Nucleus accumbens (tissue), 56 donors: ENCODE measurements at regions not wholly inside any gene's neighbourhood (a gene's known extent, or its start where the extent isn't known, plus 50 kb on each side); places are given as distances from the start of the nearest gene placed in this dataset.

Experiments used
- DNase-seq, 56 donors: peaks; one replicate each; lab custom pipeline; 2025; lab: John Stamatoyannopoulos, UW

DNA sequence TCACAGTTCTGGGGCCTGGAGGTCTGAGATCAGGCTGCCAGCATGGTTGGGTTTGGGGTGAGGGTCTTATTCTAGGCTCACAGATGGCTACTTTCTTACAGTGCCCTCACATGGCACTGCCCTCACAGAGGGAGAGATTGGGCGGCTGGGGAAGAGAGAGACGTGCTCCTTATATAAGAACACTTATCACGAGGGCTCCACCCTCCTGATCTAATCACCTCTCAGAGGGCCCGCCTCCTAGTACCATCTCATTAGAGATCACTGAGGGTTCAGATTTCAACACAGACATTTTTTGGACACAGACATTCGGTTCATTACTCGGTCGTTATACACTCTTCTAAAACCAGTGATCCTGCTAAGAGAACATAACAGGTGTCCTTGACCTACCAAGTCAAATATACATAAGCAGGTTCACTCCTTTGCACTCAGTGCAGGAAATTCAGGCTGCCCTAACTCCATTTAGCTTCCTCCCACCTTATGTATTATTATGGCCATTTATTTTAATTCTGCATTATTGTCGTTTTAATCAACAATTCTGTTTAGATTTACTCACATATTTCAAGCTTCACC lies 121.7 kb downstream of the ICE1 start:
- no peak for DNase-seq

DNA sequence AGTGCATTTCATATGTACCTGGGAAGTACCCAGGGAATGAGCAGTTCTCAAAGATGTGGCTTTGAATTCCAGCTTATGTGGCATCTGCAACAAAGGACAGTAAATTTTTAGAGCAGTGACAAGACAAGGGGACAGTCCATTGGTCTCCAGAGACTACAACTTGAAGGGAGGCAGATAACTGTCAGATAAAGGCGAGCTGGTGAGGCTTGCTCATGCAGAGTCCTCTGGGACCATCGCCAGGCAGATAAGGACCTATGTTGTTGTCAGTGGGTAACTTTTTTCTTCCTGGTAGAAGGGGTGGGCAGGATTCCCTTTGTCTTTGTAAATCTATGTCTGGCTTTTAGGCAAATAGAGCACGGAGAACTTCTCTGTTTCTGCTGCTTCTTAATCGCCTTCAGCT lies 120.2 kb downstream of the ICE1 start:
- DNase-seq: no peak

DNA sequence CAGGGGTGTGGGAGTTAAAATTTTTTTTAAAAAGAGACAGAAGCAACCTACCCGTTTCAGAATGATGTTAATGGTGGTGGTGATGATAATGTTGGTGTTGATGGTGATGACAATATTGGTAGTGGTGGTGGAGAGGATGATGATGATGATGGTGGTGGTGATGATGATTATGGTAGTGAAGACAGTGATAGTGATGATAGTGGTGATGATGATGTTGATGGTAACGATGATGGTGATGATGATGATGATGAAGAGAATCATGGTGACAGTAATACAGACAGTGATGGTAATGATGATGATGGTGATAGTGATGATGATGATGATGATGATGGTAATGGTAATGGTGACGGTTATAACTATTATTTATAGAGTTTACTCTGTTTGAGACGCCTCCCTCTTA lies 117.6 kb downstream of the ICE1 start:
- no peak for DNase-seq
